ENCODE measurements at regions not wholly inside any gene's neighbourhood (a gene's known extent, or its start where the extent isn't known, plus 50 kb on each side); places are given as distances from the start of the nearest gene placed in this dataset.

GRCh38 chr5:51159606-51160005 is 223.6 kb upstream of the ISL1 start:
- TF ChIP-seq POLR2A (IDR thresholded peaks at IDR 0.05; ENCODE audit: low read length), result no peak
- no peak for TF ChIP-seq GATA1 (IDR thresholded peaks at IDR 0.05; ENCODE audit: low read depth, low read length)
